Fibroblast of pulmonary artery (primary cell): ENCODE measurements at regions not wholly inside any gene's neighbourhood (a gene's known extent, or its start where the extent isn't known, plus 50 kb on each side); places are given as distances from the start of the nearest gene placed in this dataset.
"Not testable (repeated sequence)": the region's sequence is repeated elsewhere in the genome, so short reads cannot be mapped to it uniquely, and the experiment has no call there.

ENCODE experiments used
- DNase-seq: peaks from one replicate; pipeline ENCODE4 v3.0.0-alpha.2; 2010; ENCODE audit warnings: low read depth
- H3K4me3 ChIP-seq: replicated peaks from 2 replicates; pipeline ENCODE4 v1.5.1; 2011; ENCODE audit warnings: low read depth, mild to moderate bottlenecking, control low read depth, low read length, moderate library complexity
- TF ChIP-seq, protein P1 (sequence below): IDR thresholded peaks from 2 replicates; pipeline ENCODE4 v1.5.1; 2011; ENCODE audit warnings: mild to moderate bottlenecking, control low read depth, low read length, inconsistent platforms; ENCODE audit errors: missing control alignments

DNA sequence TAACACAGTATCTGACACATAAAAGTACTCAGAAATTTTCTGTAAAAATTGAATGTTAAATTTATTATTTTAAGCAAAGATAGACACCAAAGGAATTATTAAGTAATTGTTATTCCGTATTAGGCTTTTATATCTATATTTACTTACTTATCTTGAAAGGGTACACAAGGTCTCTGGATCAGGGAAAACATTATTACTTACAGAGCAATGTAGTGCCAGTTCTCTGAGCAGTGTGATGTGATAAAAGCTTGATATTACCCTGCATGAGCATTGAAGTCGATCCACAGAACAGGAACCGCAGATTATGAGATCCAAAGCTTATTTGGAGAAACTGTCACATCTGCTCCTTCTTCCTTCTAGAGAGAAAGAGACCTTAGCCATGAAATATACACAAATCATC, 637.9 kb upstream of the RGS18 start:
- H3K4me3 ChIP-seq = no peak overlapping the region
- TF ChIP-seq, protein P1, sequence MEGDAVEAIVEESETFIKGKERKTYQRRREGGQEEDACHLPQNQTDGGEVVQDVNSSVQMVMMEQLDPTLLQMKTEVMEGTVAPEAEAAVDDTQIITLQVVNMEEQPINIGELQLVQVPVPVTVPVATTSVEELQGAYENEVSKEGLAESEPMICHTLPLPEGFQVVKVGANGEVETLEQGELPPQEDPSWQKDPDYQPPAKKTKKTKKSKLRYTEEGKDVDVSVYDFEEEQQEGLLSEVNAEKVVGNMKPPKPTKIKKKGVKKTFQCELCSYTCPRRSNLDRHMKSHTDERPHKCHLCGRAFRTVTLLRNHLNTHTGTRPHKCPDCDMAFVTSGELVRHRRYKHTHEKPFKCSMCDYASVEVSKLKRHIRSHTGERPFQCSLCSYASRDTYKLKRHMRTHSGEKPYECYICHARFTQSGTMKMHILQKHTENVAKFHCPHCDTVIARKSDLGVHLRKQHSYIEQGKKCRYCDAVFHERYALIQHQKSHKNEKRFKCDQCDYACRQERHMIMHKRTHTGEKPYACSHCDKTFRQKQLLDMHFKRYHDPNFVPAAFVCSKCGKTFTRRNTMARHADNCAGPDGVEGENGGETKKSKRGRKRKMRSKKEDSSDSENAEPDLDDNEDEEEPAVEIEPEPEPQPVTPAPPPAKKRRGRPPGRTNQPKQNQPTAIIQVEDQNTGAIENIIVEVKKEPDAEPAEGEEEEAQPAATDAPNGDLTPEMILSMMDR = no peak
- DNase-seq = no peak

DNA sequence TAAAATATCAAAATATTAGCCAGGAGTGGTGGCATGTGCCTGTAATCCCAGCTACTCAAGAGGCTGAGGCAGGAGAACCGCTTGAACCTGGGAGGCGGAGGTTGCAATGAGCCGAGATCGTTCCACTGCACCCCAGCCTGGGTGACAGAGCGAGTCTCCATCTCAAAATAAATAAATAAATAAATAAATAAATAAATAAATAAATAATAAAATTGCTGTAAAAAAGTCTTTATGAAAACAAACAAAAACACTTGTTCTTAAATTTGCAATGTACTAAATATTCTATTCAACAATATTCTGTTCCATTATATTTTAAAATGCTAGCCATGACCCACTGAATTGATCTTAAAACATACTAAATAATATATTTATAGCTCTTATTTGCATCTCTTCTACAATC, 632.3 kb upstream of the RGS18 start:
- not testable (repeated sequence) for H3K4me3 ChIP-seq, DNase-seq

DNA sequence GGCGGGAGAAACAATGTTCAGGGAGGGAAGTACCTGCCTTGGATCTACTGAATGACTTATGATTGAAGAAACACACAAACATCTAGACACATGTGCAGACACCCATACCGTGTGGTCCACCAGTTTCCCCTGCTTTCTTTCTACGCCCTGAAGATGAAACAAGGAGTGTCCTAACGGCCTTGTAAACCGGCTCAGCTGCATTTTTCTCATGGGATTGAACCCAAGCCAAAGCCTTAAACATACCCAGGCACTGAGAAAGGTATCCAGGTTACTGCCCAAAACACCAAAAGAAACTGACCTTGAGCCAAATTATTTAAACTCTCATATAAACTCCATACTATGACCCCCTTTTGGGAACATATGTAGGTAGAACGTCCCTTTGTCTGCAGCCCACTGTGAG, 630.0 kb upstream of the RGS18 start:
- no peak for DNase-seq
- TF ChIP-seq, protein P1 = no peak
- H3K4me3 ChIP-seq = no peak overlapping the region

DNA sequence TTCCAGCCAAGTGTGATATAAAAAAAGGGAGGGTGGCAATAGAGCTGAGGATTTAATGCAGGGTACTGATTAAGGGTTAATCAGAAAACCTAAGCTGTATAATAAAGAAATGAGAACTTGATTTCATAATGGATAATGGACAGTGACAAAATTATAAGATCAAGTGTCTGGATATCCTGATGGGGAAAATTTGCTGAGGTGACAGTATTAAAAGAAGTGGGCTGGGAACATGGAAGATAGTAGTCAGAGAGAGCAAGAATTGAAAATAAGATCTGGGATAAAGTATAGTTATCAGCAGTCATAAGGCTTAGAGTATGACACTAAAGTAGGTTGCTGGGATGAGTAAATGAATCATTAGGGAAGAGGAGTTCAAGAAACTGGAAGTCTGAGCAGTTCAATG, 627.3 kb upstream of the RGS18 start:
- no peak overlapping the region for H3K4me3 ChIP-seq
- DNase-seq = no peak

DNA sequence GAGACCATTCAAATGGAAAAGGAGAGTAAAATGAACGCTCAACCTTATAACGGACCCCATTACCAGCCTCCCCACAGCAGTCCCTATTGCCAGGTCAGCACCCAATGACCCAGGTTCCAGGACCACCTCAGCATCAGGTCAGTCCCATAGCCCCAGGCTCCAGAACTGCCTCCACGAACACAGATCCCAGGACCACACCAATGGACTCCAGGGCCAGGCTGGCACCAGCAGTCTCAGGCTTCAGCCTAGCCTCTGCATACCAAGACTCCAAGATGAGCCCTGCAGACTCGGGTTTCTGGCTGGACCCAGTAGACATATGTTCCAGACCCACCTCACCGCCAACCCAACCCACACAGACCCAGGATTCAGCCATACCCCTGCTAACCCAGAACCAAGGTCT, 625.0 kb upstream of the RGS18 start:
- no peak for DNase-seq
- TF ChIP-seq, protein P1 = no peak
- H3K4me3 ChIP-seq = no peak overlapping the region

More for the DNA sequence above, 627.3 kb upstream of the RGS18 start:
- TF ChIP-seq, protein P1 = no peak

DNA sequence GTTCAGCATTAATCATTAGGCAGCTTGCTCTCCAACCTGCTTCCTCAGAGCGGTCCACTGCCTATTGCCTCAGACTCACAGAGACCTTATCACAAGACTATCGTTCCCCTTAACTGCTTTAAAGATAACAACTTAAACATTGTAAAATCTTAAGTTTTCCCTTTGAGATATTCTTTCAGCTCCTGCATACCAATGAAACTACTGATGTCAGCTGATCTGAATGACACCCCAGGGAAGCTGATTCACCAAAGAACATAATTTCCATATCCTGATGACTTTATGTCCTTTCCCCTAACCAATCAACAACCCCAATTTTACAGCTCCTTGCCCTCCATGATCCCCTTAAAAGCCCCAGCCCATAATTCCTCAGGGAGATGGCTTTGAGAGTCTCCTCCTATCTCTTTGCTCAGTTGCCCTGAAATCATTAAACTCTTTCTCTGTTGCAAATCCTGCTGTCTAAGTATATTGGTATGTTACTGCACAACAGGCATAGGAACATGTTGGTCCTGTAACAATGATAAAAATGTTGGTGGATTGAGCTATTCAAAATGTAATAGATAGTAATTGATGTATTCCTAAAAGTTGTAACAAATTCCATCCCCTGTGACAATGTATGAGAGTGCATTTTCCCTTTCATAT, 621.4 kb upstream of the RGS18 start:
- no peak overlapping the region for H3K4me3 ChIP-seq
- TF ChIP-seq, protein P1 = no peak
- DNase-seq = no peak

DNA sequence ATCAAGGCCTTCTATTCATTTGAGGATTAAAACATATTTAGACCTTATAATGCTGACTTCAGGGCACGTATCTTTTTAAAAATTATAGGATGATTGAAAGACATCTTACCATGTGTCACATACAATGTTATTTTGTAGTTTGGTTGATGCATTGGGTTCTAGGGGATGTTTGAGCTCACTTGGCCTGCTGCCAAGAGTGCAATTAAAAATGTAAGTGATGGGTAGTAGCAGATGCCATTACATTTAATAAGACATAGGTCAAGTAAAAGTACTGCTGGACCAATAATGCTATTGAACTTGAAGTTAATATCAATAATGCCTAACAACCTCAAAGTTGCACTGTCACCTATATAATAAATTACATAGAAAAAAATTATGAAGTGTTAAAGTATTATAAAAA, 616.5 kb upstream of the RGS18 start:
- H3K4me3 ChIP-seq = no peak overlapping the region
- no peak for DNase-seq
- TF ChIP-seq, protein P1 = no peak
